ENCODE measurements at regions not wholly inside any gene's neighbourhood (a gene's known extent, or its start where the extent isn't known, plus 50 kb on each side); places are given as distances from the start of the nearest gene placed in this dataset.

DNA sequence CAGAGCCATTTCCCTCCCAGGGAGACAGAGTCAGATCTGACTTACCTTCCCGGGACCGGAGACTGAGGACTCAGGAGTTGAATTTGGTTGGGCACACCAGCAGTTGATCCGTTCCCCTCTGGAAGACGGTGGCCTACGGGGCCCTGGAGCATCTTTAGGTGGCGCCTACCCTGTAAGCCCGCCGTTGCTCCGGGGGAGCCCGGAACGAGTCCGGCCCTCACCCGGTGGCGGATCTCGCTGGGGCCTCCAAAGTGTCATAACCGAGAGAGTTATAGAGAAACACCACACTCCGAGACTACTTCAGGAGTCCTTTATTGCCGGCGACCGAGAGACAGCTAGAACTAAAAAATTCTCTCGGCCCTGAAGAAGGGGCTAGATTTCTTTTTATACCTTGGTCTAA is 182.8 kb upstream of the MBL2 start:
- Histone ChIP-seq H3K27ac (no peak overlapping the region), H3K4me2 (no peak overlapping the region), H3K36me3 (no peaks in the 10 kb centered on the region), H4K20me1 (ENCODE audit: low read depth) (no peaks in the 10 kb centered on the region), H3K79me2 (ENCODE audit: low read depth) (no peaks in the 10 kb centered on the region), H3K4me3 (no peak overlapping the region), H3F3A (ENCODE audit: low read depth) (no peaks in the 10 kb centered on the region), H3K9ac (no peak overlapping the region), H3K27me3 (peaks cover 39% of the 10 kb centered on the region), H3K9me3 (ENCODE audit: low read depth) (no peaks in the 10 kb centered on the region), H2AFZ (replicated peaks) (no peak overlapping the region), H3K4me1 (peaks cover 6% of the 10 kb centered on the region)
- Mint-ChIP-seq H3K27me3 (ENCODE audit: insufficient read depth, low read depth) (peaks cover 10% of the 10 kb centered on the region), H3K36me3 (peaks cover 2% of the 10 kb centered on the region), H3K9me3 (peaks cover 5% of the 10 kb centered on the region), H3K27ac (no peak overlapping the region), H3K4me3 (no peak overlapping the region), H3K4me1 (peaks cover 20% of the 10 kb centered on the region)
- TF ChIP-seq CTCF (IDR thresholded peaks at IDR 0.05): no peak
- no peak for DNase-seq (ENCODE audit: low spot score)

GRCh38 chr10:52954407-52954806 is 181.8 kb upstream of the MBL2 start:
- Histone ChIP-seq H3K4me2 (no peak overlapping the region), H3K79me2 (ENCODE audit: low read depth) (no peaks in the 10 kb centered on the region), H3K4me1 (no peaks in the 10 kb centered on the region), H4K20me1 (ENCODE audit: low read depth) (no peaks in the 10 kb centered on the region), H3K9ac (no peak overlapping the region), H3K4me3 (no peak overlapping the region), H3K27me3 (peaks cover 30% of the 10 kb centered on the region), H3K9me3 (ENCODE audit: low read depth) (no peaks in the 10 kb centered on the region), H3K27ac (no peak overlapping the region), H2AFZ (replicated peaks) (no peak overlapping the region), H3F3A (ENCODE audit: low read depth) (no peaks in the 10 kb centered on the region), H3K36me3 (no peaks in the 10 kb centered on the region)
- no peak for TF ChIP-seq CTCF (IDR thresholded peaks at IDR 0.05)
- TF ChIP-seq EZH2 (IDR thresholded peaks at IDR 0.05): no peak
- no peak for TF ChIP-seq EZH2phosphoT487 (IDR thresholded peaks at IDR 0.05)
- Mint-ChIP-seq H3K4me3 (no peak overlapping the region), H3K4me1 (peaks cover 22% of the 10 kb centered on the region), H3K27me3 (ENCODE audit: insufficient read depth, low read depth) (peaks cover 16% of the 10 kb centered on the region), H3K36me3 (peaks cover 2% of the 10 kb centered on the region), H3K9me3 (peaks cover 5% of the 10 kb centered on the region), H3K27ac (no peak overlapping the region)
- no peak for DNase-seq (ENCODE audit: low spot score)

DNA sequence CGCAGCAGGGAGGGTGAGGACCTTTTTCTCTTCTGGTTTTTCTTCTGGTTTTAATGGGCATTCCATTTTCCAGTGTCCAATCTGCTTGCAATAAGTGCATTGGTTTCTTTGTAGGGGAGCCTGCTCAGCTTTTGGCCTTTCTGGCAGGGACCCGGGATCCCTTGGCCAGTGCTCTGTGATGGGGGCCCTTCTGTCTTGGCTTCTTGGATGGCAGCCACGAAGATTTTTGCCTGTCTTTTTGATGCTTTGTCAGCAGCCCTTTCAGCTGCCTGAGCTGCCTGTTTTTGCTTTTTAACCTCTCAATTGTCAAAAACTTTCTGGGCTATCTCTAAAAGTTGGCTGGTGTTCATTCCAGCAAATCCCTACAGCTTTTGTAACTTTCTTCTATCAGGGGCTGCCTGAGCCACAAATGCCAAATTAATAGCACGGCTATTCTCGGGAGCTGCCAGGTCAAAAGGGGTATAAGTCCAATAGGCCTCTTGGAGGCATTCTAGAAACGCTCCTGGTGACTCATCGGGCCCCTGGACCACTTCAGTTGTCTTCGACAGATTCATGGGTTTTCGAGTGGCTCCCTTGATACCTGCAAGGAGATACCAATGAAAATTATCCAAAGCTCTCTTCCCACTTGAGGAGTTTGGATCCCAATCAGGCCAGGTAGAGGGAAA is 179.9 kb upstream of the MBL2 start:
- H3K79me2 ChIP-seq (ENCODE audit: low read depth): no peaks in the 10 kb centered on the region
- H3K9me3 ChIP-seq (ENCODE audit: low read depth): no peaks in the 10 kb centered on the region
- Mint-ChIP-seq H3K36me3 (peaks cover 2% of the 10 kb centered on the region), H3K27ac (no peak overlapping the region), H3K4me3 (no peak overlapping the region), H3K27me3 (ENCODE audit: insufficient read depth, low read depth) (peaks cover 16% of the 10 kb centered on the region), H3K4me1 (peaks cover 22% of the 10 kb centered on the region), H3K9me3 (peaks cover 10% of the 10 kb centered on the region)
- no peak overlapping the region for H3K9ac ChIP-seq
- H2AFZ ChIP-seq (replicated peaks): peak overlapping the region; percentile 4
- TF ChIP-seq EZH2 (IDR thresholded peaks at IDR 0.05): no peak
- TF ChIP-seq EZH2phosphoT487 (IDR thresholded peaks at IDR 0.05): no peak
- no peak for TF ChIP-seq CTCF (IDR thresholded peaks at IDR 0.05)
- H3K27me3 ChIP-seq: peaks cover 11% of the 10 kb centered on the region
- H3K4me1 ChIP-seq: no peaks in the 10 kb centered on the region
- no peak for DNase-seq (ENCODE audit: low spot score)
- no peaks in the 10 kb centered on the region for H3F3A ChIP-seq (ENCODE audit: low read depth)
- no peaks in the 10 kb centered on the region for H3K36me3 ChIP-seq
- no peak overlapping the region for H3K27ac ChIP-seq
- H3K4me2 ChIP-seq: no peak overlapping the region
- H3K4me3 ChIP-seq: no peak overlapping the region
- H4K20me1 ChIP-seq (ENCODE audit: low read depth): no peaks in the 10 kb centered on the region
